Stomach (tissue), 4 donors: ENCODE measurements at regions not wholly inside any gene's neighbourhood (a gene's known extent, or its start where the extent isn't known, plus 50 kb on each side); places are given as distances from the start of the nearest gene placed in this dataset.

Experiments used
- CTCF ChIP-seq, 7 experiments: fragments of 450-650 bp in 4 of 7; fragments of 200-600 bp in 3 of 7; sonication (generic) in 3 of 7; IDR thresholded peaks; one replicate each; pipeline ENCODE4 v1.5.1; 2016 to 2019; ENCODE audit warnings: antibody characterized with exemption in 7 of 7, control low read depth in 2 of 7, mild to moderate bottlenecking in 1 of 7
- EP300 ChIP-seq: sonication (generic); formaldehyde crosslinking; IDR thresholded peaks from one replicate; pipeline ENCODE4 v1.6.1; 2017; ENCODE audit warnings: antibody characterized with exemption

GRCh38 chr5:109467058-109467457, 57.3 kb upstream of the PJA2 start:
- no peak for TF ChIP-seq EP300
- no peak for TF ChIP-seq CTCF (IDR thresholded peaks at IDR 0.05)
